ENCODE measurements at regions not wholly inside any gene's neighbourhood (a gene's known extent, or its start where the extent isn't known, plus 50 kb on each side); places are given as distances from the start of the nearest gene placed in this dataset.
"Not testable (repeated sequence)": the region's sequence is repeated elsewhere in the genome, so short reads cannot be mapped to it uniquely, and the experiment has no call there.

- no peak for DNase-seq
Measured at GRCh38 chr13:22929381-22930126, 251.2 kb upstream of the SGCG start.

GRCh38 chr13:22931576-22931975, 249.2 kb upstream of the SGCG start:
- DNase-seq = no peak

GRCh38 chr13:22932632-22933412, 248.0 kb upstream of the SGCG start:
- DNase-seq = not testable (repeated sequence)

GRCh38 chr13:22933571-22934181, 247.1 kb upstream of the SGCG start:
- DNase-seq = no peak

- no peak for DNase-seq
Measured at GRCh38 chr13:22934744-22935523, 245.8 kb upstream of the SGCG start.

GRCh38 chr13:22936228-22936627, 244.6 kb upstream of the SGCG start:
- DNase-seq = no peak

- no peak for DNase-seq
Measured at GRCh38 chr13:22937241-22937640, 243.5 kb upstream of the SGCG start.

GRCh38 chr13:22937953-22938352, 242.8 kb upstream of the SGCG start:
- no peak for DNase-seq

GRCh38 chr13:22938576-22938975, 242.2 kb upstream of the SGCG start:
- no peak for DNase-seq

GRCh38 chr13:22939157-22939556, 241.6 kb upstream of the SGCG start:
- DNase-seq = no peak

- no peak for DNase-seq
Measured at GRCh38 chr13:22940090-22940710, 240.6 kb upstream of the SGCG start.

GRCh38 chr13:22940736-22941135, 240.0 kb upstream of the SGCG start:
- DNase-seq = no peak

GRCh38 chr13:22941495-22941894, 239.3 kb upstream of the SGCG start:
- not testable (repeated sequence) for DNase-seq

GRCh38 chr13:22942831-22943230, 237.9 kb upstream of the SGCG start:
- DNase-seq = not testable (repeated sequence)

GRCh38 chr13:22944378-22944777, 236.4 kb upstream of the SGCG start:
- DNase-seq = no peak

GRCh38 chr13:22945321-22946226, 235.2 kb upstream of the SGCG start:
- no peak for DNase-seq

GRCh38 chr13:22948421-22948820, 232.4 kb upstream of the SGCG start:
- no peak for DNase-seq

GRCh38 chr13:22952018-22952417, 228.8 kb upstream of the SGCG start:
- DNase-seq = not testable (repeated sequence)

GRCh38 chr13:22955147-22955546, 225.6 kb upstream of the SGCG start:
- DNase-seq = not testable (repeated sequence)

- not testable (repeated sequence) for DNase-seq
Measured at GRCh38 chr13:22956456-22957115, 224.2 kb upstream of the SGCG start.

- DNase-seq = not testable (repeated sequence)
Measured at GRCh38 chr13:22959859-22960258, 220.9 kb upstream of the SGCG start.
